HG02884 (cell line): ENCODE measurements at regions not wholly inside any gene's neighbourhood (a gene's known extent, or its start where the extent isn't known, plus 50 kb on each side); places are given as distances from the start of the nearest gene placed in this dataset.

ENCODE experiments used
- ATAC-seq: cut with Tn5 transposase; IDR thresholded peaks from one replicate; pipeline ENCODE4 v1.9.1; 2021; ENCODE audit warnings: mild to moderate bottlenecking, moderate library complexity; ENCODE audit not compliant: unreplicated experiment

GRCh38 chr14:85788470-85789233, 258.7 kb downstream of the FLRT2 start:
- ATAC-seq: no peak

- ATAC-seq: no peak
Observed at GRCh38 chr14:85766295-85766694, 236.4 kb downstream of the FLRT2 start.

- no peak for ATAC-seq
Observed at GRCh38 chr14:85764822-85765221, 234.9 kb downstream of the FLRT2 start.

GRCh38 chr14:85762526-85762925, 232.6 kb downstream of the FLRT2 start:
- no peak for ATAC-seq

- ATAC-seq: no peak
Observed at GRCh38 chr14:85752175-85752574, 222.2 kb downstream of the FLRT2 start.

- no peak for ATAC-seq
Observed at GRCh38 chr14:85744573-85744972, 214.6 kb downstream of the FLRT2 start.

GRCh38 chr14:85732031-85732430, 202.1 kb downstream of the FLRT2 start:
- ATAC-seq: no peak

GRCh38 chr14:85731186-85731585, 201.2 kb downstream of the FLRT2 start:
- ATAC-seq: no peak

GRCh38 chr14:85728476-85729065, 198.6 kb downstream of the FLRT2 start:
- ATAC-seq: no peak

GRCh38 chr14:85714069-85714468, 184.1 kb downstream of the FLRT2 start:
- ATAC-seq: no peak

GRCh38 chr14:85711620-85712019, 181.7 kb downstream of the FLRT2 start:
- no peak for ATAC-seq
